NCI-H345 (cell line): ENCODE measurements at regions not wholly inside any gene's neighbourhood (a gene's known extent, or its start where the extent isn't known, plus 50 kb on each side); places are given as distances from the start of the nearest gene placed in this dataset.
"Not testable (repeated sequence)": the region's sequence is repeated elsewhere in the genome, so short reads cannot be mapped to it uniquely, and the experiment has no call there.

Experiments
- DNase-seq: peaks from one replicate; lab custom pipeline; 2025; lab: John Stamatoyannopoulos, UW

DNA sequence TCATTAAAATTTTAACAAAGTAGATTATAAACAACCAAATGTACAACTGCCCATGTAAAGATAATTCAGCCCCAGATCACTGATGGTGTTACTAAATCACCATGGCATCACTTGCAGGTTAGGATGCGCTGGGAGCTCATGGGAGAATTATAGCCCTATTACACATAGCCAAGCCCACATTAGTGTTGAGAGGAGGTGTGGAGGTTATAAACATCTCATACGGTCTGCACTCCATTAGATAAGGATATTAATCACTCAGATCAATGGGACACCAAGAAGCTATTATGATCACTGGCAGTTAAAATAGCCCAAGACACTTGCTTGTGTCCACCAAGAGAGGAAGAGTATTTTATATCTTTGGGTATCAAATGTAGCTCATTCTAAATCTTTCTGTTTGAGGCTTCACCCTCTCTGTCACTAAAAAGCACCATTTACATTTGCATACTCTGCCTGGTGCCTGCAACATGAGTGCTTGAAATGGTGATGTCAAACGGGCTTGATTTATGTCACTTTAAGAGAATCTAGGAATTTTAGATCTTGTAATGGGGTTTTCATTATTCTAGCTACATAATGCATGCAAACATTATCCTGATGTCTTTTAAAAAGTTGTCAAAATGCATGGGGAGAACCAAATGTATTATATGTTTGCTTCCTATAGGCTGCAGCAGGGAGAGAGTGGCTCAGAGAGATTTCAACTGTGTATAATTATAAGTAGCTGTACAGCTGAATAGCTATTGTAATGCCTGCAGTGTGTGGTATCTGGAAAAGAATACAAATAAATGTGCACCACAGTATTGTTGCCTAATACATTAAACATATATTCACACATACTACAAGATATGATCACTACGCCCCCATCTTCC is 654.1 kb upstream of the MARCKS start:
- no peak for DNase-seq

DNA sequence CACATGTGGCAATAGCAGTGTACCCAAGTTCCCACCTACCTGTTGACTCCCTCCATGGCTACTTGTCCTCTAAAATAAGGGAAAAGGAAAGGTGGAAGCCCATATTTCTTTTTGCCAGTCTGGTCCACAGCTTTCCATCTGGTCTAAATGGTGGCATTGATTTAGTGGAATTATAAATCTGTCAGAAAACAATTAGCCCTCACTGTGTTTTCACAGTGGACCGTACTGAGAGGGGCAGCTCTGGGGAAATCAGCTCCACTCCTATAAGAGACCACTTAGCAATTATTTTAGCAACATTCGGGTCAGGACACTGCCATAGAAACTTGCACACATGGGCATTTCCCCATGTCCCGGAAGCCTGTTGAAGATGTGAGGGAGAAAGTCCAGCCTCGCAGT is 653.4 kb upstream of the MARCKS start:
- DNase-seq, result no peak

DNA sequence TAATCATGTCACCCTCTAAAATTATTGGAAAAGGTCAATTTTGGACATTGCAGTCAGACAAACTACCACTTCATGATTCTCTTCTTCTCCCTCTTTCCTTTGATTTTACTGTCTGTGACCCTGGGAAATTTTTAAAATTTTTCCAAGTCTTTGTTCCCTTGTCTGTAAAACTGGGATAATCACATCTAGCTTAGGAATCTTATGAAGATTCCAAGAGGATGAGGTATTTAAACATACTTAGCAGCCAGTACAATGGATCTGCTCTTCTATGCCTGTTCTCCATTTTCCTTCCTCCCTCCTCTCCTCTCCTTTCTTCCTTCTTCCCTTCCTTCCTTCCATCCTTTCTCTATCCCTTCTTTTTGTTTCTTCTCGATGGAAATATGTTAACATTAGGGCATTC is 651.6 kb upstream of the MARCKS start:
- DNase-seq, result no peak

DNA sequence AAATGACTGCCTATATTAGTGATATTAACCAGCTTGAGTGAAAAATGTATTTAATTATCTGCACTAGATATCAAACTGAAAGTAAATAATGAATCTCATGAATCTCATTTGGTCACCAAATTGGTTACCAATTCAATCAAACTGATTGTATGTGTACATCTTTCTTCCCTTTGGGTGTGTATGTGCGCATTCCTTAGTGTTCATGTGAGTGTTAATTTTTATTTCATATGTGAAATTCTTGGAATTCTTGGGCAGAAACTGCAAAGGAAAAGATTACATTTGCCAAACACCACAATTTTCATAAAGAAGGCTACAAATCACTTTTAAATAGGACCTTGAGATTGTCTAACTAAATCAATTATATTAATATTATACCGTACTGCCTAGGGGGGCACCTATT is 648.4 kb upstream of the MARCKS start:
- DNase-seq, result no peak

DNA sequence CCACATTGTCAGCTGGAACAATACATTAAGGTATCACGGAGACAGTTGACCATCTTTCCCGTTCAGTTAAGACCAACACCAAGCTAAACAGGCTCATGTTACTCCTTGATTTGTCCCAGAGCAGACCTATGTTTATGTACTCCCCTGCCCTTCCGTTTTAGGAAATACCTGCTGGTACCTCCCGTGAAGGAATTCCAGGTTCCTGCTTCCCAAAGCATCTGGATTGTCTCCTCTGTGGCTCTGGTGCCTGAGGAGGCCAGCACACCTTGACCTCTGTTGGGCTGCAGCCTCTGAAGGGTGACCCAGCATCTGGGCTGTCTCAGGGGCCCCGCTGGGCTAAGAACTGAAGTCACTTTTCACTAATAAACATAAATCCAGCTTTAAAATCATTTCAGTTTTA is 647.8 kb upstream of the MARCKS start:
- no peak for DNase-seq

DNA sequence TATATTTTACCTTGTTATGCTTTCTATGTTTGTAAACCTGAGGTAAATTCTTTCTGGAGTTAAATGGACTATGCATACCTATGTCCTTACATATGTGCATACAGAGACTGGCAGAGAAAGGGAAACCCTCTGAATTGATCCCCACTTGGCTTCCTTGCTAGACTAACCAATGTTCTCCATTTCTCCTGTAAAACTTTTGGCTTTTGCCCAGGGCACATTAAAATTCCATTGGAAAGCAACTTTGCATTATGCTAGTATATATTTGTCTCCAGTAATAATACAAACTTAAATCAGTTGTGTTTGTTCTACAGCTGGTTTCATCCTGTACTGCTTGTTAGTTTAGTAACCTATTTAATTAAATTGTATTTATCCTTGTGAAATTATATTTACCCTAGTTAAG is 646.0 kb upstream of the MARCKS start:
- DNase-seq, result no peak

DNA sequence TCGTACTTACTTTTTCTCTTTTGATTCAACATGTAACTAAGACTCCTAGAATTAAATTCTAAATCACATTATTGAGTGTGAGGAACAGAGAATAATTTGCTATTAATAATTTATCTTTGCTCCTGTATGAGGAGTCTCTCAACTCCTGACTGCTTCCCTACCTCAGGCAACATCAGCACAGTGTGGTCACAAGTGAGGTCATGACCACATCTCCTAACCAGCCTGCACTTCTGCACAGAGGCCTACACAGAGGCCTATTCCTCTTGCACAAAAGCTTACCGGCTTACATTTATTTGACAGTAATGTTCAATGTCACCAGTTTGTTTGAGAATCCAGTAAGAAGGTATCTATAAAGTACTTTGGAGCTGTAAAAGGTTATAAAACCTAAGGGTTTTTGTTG is 637.4 kb upstream of the MARCKS start:
- DNase-seq, result no peak

DNA sequence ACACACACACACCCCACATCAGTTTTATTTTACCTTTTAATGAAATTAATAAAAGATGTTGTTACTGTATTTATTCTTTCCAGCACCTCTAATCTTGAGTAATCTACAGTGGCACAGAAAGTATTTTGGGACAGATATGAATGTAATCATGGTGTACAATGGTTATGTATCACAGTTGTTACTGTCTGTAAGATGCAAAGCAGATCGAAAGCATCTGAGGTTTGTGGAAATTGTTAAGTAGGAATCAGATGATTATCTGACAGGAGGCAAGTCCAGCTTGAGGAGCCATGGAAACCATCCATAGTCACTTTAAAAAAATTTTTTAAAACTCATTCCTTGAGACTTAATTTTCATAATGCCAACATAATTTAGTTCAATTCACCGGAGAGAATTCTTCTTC is 636.3 kb upstream of the MARCKS start:
- DNase-seq, result no peak

DNA sequence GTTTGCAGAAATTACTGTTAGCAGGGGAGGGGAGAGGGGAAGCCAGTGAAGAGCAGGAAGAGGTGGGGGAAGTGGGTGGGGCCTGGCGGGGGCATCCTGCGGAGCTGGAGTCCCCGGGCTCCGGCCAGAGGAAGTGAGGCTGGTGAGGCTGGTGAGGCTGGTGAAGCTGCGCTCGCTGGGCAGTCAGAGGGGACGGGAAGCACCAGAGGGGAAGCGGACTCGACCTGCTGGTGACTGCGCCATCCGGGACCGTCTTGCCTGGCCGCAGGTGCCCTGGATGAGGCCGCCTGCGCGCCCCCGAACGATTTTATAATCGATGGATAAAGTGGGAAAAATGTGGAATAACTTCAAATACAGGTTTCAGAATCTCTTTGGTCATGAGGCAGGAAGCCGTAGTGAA is 635.3 kb upstream of the MARCKS start:
- DNase-seq, result no peak

DNA sequence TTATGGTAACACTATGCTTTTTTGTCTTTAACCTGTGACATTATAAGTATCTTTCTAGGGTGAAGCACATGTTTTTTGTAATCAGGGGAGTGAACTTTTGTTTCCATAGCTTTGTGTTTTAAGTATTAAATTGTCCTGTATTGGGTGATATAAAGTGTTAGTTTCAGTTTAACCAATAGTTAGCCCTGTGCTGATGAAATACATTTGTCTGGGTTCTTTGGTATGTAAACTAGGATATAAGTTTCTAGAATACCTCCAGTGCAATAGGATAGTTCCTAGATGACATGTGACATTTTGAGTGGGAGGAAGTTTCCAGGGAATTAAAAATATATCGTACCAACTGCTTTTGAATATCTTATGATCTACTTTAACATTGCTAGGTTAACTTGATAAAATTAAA is 611.0 kb upstream of the MARCKS start:
- no peak for DNase-seq

DNA sequence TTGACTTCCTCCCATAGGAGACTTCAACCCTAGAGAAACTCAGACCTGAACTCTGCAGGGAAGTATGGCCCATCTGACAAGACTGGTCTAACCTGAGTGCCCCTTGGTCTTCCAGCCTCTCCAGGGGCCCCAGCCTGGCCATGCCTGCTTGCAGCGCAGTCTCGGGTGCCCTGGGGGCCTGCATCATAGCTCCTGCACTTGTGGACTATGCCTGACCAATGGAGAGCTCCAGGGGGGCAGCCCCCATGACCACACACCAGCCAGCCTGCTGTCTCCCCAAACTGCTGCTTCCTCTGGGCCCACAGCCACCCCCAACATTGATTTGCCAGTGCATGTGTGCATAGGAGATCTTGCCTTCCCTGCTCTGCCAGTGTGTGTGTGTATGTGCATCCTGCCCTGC is 608.6 kb upstream of the MARCKS start:
- DNase-seq, result no peak

DNA sequence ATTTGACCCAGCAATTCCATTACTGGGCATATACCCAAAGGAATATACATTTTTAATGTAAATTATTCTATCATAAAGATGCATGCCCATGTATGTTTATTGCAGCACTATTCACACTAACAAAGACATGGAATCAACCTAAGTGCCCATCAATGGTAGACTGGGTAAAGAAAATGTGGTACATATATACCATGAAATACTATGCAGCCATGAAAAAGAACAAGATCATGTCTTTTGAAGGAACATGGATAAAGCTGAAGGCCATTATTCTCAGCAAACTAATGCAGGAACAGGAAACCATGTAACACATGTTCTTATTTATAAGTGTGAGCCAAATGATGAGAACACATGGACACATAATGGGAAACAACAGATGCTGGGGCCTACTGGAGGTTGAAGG is 603.0 kb upstream of the MARCKS start:
- not testable (repeated sequence) for DNase-seq

DNA sequence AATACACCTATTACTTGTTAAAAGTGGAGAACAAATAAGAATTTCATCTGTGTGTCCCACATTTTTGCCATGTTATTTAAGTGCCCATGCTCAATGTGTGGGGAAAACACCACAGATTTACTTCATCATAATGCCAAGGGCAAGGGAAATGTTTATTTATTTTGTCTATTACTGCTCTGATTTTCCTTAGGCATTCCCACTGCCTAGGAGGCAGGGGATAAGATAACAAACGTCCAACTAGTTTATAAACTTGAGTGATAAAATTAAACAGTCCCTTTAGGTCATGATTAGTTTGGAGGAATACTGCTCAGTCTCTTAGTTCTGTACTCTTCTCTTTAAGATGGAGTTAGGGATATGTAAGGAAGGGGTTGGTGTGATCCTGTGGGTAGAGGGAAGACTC is 598.4 kb upstream of the MARCKS start:
- DNase-seq, result no peak

DNA sequence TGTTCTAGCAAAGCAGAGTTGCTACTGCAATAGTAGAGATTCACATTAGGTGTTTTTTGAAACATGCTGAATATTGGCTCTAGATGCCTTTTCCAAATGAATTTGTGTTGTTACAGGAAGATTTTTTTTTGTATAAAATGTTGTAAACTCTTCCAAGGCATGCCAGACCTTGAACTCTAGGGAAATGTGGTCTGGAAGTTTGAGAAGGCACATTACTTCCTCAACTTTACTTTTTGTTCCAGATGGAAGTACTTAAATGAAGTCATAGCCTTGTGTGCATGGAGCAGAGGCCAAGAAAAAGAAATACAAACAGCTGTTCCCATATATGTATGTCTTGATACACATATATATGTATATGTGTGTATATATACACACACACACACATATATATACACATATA is 585.7 kb upstream of the MARCKS start:
- DNase-seq, result no peak

DNA sequence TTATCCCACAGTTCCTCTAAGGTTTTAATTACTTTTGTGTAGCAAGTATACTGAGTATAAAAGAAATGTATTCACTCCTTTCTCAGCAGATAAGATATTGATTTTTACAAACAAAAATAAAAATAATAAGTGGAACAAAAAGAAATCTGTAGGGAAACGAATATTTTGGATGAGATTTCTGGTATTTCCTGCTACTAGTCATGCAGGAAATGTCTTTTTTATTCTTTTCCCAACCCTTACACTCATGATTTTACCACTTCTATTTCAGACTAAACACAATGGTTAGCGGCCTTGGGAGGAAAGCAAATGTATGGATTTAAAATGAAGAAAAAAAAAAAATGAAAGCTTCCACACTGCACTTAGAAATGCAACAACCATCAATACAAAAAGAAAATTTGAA is 580.5 kb upstream of the MARCKS start:
- DNase-seq, result no peak

DNA sequence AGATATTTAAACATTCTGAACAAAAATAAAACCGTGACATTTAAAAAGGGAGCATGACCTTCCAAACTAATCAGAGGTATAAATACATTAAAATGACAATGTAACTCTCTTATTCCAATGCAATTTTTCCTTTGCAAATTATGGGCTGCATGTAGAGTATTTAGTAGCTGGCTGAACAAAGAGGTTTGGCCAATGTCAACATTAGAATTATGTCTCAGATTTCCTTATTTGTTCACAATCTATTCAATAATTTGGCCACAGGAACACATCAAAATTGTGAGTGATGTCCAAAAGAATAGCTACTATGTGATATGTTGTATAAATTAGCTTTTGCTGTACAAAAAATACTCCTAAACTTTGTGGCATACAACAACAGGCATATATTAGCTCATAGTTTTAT is 580.0 kb upstream of the MARCKS start:
- no peak for DNase-seq

DNA sequence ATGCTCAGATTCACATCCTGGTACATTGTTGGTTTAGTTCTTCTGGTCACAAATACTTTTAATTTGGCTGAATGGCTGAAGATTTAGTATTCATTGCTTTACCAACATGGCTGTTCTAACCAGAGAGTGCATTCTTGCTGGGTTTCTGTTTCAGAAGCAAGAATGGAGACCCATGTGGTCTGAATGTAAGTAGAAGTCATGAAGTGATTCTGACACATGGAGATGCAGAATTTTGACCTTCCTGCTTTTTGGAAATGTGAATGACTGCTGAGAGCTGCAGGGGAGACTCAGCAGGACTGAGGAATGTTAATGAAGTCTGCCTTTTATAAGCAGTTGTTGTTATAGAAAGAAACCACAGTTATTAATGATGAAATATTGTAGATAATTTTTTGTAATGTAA is 576.1 kb upstream of the MARCKS start:
- DNase-seq, result no peak

DNA sequence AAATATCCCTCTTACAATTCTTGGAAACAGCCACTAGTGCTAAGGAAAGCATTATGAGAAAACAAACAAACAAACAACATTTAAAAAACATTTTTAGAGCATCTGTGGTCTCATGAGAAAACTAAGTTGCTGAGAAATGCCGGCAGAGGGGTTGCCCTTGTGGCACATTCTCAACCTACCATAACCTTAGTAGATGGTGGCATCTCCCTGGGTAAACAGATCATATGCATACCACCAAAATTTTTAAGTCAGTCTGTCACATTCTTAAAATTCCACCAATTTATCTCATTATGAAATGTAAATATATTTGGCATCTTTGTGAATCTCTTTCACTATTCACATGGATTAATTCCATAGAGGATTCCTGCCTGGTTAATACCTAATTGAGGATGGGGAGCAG is 575.7 kb upstream of the MARCKS start:
- DNase-seq, result no peak

DNA sequence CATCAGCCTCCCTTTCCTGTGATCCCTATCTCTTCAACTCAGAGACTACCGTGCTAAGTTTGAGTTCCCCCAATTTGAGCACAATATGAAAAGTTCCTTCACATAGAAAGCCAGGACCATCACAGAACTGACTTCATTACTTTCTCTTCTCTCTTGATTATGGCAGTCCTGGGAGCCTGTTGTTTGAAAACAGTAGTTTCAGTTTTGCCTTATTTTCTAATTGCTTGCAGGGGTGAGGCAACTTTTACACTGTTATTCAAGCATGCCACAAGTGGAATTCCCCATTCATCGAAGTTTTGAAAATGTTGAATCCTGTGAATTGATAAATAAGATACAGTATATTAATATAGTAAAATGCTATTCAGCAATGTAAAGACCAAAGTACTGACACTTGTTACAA is 569.7 kb upstream of the MARCKS start:
- no peak for DNase-seq

DNA sequence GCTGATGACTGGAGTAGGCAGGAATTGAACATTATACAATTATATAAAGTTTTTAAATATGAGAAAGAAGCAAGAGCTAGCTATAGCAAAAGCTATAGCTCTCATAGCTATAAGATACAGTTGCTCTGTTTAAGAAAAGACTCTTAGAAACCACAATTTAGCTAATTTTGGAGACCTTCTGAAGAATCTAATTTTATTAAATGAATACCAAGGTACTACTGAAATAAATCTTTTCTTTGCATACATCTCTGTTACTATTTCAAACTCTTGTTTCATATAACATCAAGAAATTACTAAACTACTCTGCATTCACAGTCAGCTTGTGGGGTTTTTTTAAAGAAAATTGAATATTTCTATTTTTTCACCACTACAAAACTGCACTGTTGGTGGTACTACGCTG is 568.7 kb upstream of the MARCKS start:
- DNase-seq, result no peak

DNA sequence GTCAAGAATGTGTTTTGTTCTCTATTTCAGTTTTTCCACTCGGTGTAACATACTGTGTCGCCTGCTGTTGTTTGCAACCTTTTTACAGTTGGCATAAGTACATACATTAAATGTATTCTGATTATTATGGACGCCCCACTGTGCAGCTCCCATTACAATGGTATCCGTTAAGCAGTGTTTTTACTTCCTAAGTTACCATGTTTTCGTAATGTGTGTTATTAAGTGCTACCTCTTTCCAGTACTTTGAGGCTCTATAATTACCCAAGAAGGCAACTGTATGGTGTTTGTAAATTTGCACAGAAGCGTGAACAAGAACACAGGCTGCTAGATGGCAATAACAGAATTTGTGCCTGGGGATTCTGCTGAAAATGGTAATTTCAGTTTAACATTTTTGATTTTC is 568.0 kb upstream of the MARCKS start:
- peak; percentile 64 for DNase-seq

DNA sequence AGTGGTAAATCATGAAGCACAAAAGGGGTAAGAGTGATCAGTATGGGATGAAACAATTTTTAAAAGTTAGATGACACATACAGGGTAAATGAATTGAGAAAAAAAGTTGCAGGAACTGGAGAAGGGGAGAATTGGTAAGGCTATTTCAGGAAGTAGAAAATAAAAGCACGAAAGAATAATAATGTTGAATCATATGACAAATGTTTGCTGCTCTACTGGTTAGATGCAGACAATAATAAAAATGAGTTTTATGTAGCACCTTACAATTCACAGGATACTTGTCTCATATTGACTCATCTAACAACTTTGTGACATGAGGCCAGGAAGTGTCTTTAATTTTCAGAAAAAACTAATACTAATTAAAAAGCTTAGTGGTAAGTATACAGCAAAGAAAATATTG is 566.5 kb upstream of the MARCKS start:
- no peak for DNase-seq

DNA sequence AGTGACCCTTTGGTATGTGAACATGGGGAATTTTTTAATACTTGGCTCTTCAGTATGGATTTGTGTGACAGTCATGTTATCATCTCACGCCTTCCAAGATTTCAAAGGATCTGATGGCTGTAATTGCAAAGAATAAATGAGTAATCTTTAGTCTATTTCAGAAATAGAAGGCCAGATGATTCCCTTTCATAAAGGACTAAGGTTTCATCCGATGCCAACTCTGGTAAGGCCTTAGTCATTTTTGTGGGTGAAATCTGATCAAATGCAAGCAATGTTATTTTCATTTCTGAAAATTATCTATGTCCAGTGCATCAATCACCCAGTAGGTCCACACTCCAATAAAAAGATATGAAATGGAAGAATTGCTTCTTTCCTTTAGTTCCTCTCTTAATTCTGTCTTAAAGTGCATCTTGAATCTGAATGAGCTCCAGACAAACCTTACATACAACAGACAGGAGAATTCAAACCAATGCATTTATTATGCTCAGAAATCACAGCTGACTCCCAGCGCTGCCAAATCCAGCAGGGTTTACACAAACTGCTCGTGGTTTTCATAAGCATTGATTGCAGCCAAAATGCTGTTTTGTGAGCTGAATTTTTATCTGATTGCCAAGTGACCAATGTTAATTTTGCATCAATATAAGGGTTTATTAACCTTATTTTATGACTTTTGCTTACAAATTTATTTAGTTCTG is 565.2 kb upstream of the MARCKS start:
- DNase-seq, result no peak
